HG02840 (cell line): ENCODE measurements at regions not wholly inside any gene's neighbourhood (a gene's known extent, or its start where the extent isn't known, plus 50 kb on each side); places are given as distances from the start of the nearest gene placed in this dataset.
"Not testable (repeated sequence)": the region's sequence is repeated elsewhere in the genome, so short reads cannot be mapped to it uniquely, and the experiment has no call there.

Experiments used
- ATAC-seq: cut with Tn5 transposase; IDR thresholded peaks from one replicate; pipeline ENCODE4 v1.9.1; 2021; ENCODE audit warnings: mild to moderate bottlenecking, moderate library complexity, moderate number of reproducible peaks; ENCODE audit not compliant: unreplicated experiment, low FRiP score

DNA sequence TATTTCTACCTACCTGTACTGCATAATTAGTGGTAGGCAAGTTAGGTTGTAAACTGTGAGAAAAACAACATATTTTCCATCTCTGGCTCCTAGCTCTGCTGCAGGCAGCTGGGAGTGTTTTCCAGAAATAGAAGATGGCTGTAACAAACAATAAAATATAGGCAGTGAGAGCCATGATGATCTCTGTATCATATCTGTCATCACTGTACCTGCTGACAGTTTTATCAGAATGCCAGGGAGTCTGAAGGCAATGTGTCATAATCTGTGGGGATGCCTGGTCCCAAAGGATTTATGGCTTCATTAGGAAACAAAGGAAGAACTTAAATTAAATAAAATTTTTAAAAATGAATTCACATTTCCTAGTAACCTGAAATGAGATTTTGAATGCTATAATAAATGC is 160.9 kb upstream of the SMIM30 start:
- ATAC-seq: no peak

DNA sequence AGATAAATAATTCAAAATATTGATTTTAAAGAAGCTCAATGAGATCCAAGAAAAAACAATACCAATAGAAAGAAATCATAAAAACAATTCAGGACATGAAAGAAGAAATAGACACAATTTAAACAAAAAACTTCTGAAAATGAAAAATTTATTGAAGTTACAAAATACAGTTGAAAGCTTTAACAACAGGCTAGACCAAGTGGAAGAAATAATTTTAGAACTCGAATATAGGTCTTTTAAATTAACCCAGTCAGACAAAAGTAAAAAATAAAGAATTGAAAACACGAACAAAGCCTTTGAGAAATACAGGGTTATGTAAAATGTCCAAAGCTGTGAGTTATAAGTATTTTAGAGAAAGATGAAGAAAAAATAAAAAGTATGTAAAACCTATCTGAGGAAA is 152.4 kb upstream of the SMIM30 start:
- ATAC-seq: no peak

DNA sequence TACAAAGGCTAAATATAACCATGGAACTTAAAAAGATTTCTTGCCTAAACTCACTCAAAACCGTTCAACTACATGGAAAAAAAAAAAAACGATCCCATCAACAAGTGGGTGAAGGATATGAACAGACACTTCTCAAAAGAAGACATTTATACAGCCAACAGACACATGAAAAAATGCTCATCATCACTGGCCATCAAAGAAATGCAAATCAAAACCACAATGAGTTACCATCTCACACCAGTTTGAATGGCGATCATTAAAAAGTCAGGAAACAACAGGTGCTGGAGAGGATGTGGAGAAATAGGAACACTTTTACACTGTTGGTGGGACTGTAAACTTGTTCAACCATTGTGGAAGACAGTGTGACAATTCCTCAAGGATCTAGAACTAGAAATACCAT is 151.2 kb upstream of the SMIM30 start:
- not testable (repeated sequence) for ATAC-seq

DNA sequence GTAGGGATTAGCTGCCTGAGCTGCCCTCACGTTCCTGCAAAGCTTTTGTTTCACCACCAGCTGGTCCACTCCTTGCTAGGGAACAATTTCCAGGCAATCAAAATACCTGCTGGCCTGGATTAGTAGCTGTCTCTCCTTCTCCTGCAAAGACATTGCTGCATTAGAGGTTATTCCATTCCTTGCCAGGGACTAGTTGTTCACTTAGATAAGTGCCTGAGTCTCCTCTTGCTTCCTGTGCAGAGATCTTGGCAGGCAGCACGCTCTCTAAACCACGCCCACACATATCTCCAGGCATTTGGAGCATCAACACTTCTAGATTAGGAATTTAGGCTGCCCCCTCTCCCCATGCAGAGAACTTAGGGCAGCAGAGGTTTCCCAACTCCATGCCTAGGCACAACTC is 150.4 kb upstream of the SMIM30 start:
- no peak for ATAC-seq

DNA sequence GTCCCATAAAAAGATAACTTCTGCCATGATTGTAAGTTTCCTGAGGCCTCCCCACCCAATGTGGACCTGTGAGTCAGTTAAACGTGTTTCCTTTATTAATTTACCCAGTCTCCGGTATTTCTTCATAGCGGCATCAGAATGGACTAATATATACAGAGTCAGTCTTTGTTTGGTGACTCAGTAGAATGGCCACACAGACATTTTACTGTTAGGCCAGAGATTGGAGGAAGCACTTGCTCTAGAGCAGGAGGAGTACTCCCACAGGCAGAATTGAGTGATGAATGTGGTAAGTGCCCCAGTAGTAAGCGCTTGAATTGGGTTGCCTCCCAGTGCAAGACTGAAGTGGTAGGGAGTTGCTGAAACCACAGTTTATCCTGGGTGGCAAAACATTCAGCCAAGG is 149.5 kb upstream of the SMIM30 start:
- ATAC-seq: no peak

DNA sequence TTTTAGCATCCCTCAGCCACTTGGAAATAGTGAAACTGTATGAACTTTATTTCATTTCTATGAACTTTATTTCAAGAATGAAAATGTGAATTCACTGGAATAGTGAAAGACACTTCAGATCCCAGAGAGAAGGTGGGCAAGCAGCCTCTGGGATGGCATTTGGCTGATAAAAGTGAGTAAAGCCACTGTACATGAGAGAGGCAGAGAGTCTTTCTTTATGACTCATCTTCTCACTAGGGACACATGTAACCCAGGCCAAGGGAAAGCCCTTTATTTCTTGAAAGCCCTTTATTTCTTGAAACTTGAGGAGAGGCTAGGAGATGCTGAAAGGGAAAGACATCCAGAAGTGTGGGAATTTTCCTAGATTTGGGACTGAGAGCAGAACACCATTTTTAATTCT is 148.9 kb upstream of the SMIM30 start:
- no peak for ATAC-seq

DNA sequence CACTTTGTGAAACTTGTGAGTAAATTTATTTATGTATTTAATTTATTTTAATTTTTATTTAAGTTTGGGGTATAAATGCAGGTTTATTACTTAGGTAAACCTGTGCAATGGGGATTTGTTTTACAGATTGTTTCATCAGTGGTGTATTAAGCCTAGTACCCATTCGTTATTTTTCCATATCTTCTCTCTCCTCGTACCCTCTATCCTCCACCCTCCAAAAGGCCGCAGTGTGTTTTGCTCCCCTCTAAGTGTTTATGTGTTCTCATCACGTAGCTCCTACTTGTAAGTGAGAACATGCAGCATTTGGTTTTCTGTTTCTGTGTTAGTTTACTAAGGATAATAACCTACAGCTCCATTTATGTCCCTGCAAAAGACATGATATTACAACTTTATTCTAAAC is 145.4 kb upstream of the SMIM30 start:
- no peak for ATAC-seq

DNA sequence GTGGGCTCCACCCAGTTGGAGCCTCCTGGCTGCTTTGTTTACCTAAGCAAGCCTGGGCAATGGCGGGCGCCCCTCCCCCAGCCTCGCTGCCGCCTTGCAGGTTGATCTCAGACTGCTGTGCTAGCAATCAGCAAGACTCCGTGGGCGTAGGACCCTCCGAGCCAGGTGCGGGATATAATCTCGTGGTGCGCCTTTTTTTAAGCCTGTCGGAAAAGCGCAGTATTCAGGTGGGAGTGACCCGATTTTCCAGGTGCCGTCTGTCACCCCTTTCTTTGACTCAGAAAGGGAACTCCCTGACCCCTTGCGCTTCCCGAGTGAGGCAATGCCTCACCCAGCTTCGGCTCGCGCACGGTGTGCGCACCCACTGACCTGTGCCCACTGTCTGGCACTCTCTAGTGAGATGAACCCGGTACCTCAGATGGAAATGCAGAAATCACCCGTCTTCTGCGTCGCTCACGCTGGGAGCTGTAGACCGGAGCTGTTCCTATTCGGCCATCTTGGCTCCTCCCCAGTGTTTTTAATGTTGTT is 144.9 kb upstream of the SMIM30 start:
- ATAC-seq: not testable (repeated sequence)

DNA sequence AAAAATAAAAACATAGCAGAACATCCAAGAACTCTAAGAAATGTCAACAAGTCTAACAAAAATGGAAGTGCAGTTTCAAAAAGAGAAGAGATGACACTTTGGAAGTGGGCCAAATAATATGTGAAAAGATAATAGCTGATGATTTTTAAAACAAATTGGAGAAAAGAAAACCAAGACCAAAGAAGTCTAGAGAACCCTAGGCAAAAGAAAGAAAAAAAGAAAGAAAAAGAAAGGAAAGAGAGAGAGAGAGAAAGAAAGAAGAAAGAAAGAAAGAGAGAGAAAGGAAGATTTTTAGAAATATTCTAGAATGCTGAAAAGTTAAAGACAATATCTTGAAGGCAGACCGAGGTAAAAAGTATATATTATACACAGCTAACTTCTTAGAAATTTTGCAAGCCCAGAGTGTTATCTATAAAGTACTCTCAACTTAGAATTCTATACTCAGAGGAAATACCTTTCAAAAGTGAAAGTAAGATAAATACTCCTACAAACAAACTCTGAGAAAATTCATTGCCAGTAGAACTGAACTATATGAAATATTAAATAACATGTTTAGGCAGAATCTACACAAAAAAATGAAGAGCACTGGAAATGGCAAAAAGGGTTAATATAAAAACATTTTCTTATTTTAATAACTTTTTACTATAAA is 138.7 kb upstream of the SMIM30 start:
- no peak for ATAC-seq

DNA sequence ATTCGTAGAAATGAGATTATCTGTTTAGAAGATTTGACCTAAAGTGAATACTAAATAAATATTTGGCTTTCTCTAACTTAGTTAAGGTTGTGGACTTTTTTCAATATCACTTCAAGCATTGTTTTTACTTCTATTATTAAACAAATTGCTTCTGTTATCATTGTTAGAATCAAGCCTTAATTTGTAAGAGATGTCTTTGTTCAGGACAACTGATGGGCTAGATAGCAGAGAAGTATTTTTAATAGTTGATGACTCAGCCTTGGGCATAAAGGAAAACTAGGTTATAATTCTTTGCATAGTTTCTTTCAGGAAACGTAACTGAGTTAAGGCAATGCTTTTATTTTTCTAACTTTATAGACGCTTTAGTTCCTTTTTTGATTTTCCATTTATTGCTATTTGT is 128.8 kb upstream of the SMIM30 start:
- ATAC-seq: no peak

DNA sequence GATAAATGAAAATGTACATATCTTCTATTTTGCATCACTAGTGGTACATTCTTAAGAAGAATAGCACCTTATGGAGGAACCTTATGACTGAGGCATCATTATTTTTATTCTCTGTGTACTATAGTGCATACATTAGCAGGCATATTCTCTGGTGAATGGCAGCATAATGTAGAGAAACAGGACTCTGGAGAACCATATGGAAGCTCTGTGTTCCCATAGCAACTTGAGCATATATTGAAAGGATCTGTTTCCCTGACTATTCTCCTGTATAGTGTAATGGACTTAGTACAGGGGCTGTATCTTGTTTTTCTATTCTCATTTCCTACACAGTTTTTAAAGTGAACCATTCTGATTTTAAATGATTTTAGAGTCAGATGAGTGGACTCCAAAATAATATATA is 128.4 kb upstream of the SMIM30 start:
- no peak for ATAC-seq

DNA sequence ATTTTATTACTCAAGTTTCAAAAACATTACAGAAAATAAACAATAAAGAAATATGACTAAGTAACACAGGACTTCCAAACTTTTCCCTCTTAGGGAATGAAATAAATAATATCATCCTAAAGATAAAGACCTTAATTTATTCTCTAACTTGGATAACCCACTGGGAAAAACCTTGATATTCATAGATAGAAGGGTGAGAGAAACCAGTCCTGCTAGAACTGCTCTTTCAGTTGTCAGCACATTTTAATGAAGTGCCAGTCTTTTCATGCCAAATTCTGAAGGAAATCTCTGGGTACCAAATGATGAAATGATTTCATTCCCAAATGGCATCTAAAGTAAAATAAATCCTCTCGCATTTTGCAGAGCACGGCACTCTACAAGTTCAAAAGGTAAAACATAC is 114.5 kb upstream of the SMIM30 start:
- ATAC-seq: no peak

DNA sequence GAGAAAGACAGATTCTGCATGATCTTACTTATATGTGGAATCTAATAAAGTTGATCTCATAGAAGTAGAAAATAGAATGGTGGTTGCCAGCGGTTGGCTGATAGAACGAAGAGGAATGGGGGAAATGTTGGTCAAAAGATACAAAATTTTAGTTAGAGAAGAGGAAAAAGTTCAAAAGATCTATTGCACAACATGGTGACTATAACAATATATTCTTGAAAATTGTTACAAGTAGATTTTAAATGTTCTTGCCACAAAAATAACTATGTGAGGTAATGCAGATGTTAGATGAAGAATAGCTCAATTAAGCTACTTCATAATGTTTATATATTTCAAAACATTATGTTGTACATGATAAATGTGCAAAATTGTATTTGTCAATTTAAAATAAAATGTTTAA is 112.3 kb upstream of the SMIM30 start:
- no peak for ATAC-seq

DNA sequence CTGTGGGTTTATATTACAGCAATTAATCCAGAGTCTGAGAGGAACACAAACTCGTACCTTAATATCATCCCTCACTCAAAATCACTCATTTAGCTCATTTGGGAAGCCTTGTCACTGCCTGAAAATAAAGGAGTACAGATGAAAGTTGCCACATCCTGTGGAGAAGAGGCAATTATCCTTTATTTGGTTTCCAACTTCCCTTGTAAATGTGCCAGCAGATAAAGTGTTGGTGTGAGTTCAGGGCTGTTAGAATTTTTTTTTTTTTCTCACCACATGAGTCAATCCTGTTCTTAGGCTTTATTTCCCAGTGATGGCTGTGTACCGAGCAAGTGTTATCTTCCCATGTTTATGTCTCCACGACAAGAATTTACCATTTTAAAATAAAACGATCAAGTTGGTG is 99.0 kb upstream of the SMIM30 start:
- no peak for ATAC-seq

DNA sequence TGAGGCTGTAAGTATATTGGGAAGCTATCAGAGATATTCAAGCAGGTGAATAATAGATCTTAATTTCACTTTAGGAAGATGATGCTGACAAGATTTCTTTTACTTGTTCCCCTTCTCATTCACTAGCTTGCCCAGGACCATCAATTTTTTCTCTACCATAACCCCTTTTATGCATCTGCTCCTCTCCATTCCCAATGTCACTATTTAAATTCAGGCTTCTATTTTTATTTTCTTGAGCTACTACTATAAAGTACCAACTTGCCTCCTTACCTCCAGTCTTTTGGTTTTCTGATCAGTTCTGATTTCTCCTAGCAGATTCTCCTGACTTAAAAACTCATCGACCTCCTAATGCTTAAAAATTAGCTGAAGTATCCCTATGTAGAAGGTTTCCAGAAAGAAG is 97.7 kb upstream of the SMIM30 start:
- no peak for ATAC-seq

DNA sequence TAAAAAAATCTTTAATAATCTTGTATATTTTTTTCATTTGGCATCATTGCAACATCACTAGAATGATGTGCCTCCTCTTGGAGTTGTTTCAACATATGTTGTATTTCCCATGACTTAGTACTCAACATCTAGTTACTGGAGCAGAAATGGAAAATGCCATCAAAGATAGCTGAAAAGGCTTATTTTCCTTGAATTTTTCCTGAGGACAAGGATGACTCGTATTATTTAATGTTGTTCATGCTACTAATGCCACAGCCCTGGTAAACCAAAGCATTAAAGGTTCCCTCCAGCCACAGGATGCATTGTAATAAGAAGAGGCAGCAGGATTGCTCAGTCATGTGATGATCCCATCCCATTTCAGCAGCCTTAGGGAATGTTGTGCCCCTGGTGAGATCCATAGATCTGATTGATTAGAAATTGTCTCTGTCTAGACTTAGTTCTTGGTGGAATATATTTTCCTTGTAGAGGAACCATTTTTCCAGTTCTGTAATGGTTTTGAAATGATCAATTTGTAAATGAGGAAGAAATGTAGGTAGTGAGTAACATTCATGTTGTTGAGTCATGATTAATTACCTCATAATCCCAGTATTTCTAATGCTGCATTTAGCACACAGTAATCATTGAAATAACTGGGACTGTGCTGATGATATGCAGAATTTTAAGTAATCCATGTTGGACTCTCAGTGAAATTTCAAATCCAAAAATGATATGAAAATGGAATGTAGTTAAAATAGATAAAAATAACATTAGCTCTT is 91.3 kb upstream of the SMIM30 start:
- ATAC-seq: no peak

DNA sequence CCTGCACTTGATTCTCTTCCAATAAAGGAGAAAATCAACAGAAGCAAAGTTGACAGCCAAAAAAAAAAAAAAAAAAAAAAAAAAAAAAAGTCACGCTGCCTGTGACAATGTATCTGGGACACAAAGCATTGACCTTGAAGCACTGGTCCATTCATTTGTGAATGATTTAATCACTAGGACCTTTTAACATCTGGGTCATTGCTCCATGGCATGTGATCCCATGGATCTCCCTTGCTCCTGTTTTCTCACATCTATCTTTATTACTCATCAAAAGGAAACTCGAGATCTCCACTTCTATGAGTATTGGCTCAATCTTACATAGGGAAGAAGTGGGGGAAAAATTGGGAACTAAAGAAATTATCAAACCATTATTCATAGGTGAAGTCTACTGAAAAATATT is 89.6 kb upstream of the SMIM30 start:
- no peak for ATAC-seq

DNA sequence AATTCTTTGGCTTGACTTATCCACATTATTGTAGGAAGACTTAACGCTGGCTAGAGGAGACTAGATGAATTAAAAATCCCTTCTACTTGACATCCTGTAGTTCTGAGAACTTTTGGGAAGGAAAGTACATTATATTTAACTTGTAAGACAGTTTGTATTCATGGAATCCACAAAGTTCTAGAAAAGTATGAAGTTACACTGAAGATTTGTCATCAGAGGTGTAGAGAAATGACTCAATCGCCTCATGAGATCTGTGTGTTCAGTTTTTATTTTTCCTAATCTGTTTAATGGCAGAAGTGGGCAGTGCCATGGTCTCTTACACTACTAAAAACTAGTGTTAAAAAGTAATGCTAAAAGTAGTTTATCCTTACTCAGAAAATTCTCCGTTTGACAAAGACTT is 89.1 kb upstream of the SMIM30 start:
- ATAC-seq: no peak

DNA sequence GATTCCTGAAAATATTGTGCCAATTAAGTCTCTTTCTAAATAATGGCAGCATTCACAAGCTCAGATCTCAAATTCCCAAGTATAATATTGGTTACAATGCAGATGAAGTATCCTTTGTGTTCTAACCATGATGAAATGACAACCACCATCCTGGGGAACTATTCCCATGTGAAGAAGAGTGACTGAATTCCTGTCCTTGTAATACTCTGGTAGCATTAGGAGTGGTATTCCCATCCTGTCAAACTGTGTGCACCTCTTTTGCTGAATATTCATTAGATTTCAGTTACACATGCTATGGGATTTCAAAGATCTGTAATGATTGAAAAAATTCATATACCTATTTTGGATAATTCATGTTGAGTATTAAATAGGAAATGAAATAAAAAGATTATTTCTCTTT is 86.1 kb upstream of the SMIM30 start:
- no peak for ATAC-seq

DNA sequence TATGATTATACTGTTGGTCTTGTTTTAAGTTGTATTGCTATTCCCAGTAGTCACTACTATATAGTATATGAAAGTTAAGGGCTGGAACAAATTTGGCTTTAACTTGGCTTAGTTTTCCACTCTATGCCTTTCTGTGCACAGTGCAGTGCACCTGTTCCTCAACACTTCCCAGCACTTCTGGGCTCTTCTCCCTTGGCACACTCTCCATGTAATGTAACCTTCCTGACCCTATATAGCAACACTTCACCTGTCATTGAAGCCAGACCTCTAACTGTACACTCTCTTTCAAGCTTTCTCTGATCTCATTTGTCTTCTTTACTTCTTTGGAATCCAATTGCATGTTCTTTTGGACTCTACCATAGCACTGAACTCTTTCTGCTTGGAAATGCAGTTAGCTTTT is 83.9 kb upstream of the SMIM30 start:
- ATAC-seq: no peak

DNA sequence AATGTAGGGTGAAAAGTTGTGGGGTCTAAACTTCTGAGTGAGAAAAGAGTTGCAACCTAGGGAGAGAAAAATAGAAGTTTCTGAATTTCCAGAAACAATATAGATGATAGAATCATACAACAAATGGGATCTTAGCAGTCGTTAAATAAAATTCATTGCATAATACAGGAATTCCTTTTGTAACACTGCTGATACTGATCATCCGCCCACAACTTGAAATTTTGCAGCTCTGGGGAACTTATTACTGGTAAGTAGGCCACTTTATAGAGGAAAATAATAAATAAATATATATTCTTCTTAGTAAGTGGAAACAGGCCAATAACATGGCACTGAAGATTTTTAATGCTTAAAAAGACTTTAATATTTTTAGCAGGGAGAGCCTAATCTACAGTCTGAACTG is 81.9 kb upstream of the SMIM30 start:
- no peak for ATAC-seq

DNA sequence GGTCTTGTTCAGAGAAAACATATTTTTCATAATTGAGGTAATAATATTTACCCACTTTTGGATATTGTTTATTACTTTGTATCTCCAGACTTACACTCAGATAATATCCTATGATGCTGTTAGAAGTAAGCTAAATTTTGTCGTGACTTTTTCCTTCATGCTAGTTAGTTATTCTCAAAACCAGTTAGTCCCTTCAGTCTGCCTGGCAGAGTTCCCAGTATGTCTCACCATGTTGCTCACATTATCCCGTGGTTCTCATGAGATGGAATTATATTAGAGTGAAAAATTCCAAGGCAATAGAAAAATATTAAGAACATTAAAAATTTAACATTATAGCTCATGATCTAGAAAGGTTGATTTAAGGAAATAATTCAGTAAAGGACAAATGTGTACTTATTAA is 81.5 kb upstream of the SMIM30 start:
- ATAC-seq: no peak
